ENCODE measurements at regions not wholly inside any gene's neighbourhood (a gene's known extent, or its start where the extent isn't known, plus 50 kb on each side); places are given as distances from the start of the nearest gene placed in this dataset.
"Not testable (repeated sequence)": the region's sequence is repeated elsewhere in the genome, so short reads cannot be mapped to it uniquely, and the experiment has no call there.

DNA sequence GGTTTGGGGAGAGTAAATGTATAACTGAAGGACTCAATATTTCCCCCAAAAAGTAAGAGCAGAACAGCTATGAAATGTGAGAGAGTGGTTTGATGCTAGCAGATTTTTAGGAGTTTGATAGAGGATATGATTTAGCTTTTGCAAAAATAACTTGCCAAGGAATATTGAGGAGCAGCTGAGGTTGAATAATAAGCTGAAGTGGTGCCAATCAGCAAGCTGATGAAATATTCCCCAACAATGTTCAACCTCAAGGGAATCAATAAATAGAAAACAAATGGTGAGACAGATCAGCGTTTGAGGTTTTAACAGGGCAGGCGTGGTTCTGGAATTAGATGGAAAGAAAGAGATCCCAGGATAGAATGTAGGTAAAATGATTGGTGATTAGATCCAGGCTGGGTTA, 413.4 kb upstream of the ADAMTS5 start:
- DNase-seq, result no peak

DNA sequence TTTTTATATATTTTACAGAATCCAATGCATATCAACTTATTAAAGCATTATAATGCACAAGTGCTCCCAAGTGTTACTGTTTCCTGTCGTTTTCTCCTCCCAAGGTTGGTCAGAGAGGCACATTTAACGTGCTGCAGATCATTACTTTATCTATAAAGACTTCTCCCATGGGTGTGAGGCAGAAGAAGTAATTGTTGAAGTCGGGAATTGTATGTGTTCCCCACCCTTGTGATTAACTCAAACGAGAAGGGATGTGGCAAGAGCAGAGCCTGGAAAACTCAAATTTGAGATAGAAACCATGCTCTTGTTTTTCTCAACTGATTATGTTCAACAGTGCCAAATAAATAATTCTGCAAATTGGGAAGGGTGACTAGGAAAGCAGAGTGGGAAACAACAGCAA, 412.5 kb upstream of the ADAMTS5 start:
- no peak for DNase-seq

DNA sequence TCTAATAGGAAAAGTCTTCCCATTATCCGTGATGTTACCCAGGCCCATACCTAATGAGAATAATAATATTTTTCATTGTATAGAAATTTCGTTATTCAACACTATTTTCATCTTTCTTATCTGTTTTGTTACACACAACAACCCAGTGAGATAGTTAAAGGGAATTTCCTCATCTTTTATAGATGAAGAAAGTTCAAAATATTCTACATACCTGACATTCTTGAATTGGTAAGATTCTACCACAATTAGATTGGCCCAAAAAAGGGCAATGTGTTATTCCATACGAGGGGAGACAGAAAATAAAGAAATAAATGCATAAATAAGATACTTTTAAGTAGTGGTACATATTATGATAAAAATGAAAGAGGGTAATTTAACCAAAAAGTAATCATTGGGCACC, 405.5 kb upstream of the ADAMTS5 start:
- DNase-seq, result no peak

DNA sequence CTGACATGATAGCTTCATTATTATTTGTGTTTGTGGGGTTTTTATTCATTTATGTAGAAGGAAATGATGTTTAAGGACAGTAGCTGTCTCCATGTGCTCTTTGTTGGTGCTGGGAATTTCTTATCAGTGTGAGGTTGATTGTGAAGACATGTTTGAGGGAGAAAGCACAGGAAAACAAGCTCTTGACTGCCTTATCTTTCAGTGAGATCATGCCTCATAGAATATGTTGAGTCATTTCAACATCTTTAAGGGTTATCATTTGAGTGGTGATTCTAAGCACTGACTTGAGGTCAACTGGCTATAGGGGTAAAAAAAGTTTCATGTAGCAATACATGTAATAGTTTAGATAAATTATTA, 405.1 kb upstream of the ADAMTS5 start:
- DNase-seq, result no peak

DNA sequence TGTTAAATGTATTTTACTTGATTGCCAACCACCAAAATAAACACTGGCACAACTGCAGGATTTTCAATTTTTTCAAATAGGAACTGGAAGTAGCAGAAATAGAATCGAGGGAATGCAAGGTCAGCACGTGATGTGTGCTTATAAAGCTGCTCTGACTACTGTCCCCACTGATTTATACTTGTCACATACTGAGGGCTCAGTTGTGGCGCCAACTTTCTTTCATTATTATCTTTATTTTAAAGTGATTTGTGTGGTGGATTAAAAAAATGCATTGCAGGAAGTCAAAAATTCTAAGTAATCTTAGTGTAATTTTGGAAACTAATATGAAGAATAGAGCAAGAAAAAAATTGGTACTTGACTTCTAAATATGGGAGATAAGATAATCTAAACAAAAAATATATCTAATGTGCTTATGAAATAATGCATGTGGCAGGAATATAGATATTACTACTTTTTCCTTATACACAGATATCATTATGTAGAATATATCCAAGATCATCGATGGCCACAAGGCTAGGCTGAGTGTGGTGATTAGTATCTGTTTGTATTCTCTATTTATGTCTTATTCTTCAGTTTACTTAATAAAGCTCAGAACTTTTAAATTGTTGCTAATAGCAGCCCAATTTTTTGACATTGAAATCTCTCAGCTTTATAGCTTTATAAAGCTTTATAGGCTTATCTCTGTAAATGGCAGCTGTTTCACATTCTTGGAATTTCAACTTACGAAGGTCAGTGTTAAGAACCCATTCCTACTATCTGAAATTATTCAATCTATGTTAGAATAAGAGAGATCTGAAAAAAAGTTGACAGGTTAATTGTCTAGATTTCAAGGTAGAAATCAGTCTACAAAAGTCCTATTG, 404.5 kb upstream of the ADAMTS5 start:
- no peak for DNase-seq

DNA sequence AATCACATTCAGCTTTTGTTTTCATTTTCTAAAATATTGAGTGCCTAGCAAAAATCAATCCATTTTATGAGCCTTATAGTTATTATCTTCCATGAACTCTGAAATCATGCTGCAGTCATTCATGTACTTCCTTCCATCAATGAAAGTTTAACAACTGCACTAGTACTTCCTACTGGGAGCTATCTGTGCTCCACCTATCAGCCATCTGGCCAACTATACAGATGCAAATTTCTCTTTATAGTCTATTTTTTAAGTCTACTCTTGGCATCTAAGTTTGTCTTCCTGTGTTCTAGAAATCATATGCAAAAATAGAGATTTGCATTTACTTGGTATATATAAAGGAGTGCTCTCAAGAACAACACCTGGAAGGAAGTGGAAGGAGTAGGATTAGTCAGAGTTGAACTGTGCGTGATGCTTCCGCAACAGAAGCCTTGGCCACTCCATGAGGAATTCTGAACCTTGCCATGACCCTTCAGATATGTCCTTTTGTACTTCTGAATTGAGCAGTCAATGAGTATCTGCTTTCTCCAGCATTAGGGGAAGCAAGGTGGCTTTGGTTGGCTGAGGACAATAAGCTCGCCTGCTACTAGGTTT, 403.2 kb upstream of the ADAMTS5 start:
- no peak for DNase-seq

DNA sequence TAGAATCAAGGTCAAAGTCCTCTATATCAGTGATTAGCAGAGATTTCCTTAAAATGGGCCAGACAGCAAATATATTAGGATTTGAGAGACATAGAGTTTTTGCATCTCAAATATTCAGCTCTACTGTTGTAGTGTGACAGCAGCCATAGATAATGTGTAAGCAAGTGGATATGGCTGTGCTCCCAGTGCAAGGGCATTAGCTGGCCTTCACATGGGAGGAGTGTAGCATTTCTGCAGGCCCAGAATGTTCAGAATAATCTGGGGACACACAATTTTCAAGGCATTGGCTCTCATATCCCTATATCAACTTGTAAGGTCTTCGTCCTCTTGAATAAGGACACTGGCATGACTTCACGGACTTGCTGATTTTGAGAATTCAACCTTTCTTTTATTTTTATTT, 402.3 kb upstream of the ADAMTS5 start:
- no peak for DNase-seq

DNA sequence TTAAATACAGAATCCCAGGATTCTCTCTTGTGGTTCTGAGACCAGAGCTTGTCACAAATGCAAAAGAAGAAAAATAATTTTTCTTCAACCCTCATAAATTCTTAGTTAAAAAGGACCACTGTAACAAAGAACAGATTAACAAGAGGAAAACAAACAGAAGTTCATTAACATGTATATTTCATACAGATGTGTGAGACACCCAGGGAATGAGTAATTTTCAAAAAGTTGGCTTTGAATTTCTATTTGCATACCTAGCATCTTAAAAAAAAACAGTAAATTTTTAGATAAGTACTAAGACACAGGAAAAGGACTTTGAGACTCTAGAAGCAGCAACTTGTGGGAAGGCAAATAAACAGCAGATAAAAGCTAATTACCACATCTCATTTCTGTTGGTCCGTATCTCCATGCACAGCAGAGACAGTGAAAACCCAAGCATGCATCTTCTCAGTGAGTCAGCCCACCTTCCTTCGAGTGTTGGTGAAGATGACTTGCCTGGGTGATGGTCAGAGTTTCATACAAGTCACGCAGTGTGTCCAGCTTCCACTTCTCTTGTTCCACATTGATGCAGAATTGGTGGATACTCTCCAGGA, 399.9 kb upstream of the ADAMTS5 start:
- DNase-seq, result no peak

DNA sequence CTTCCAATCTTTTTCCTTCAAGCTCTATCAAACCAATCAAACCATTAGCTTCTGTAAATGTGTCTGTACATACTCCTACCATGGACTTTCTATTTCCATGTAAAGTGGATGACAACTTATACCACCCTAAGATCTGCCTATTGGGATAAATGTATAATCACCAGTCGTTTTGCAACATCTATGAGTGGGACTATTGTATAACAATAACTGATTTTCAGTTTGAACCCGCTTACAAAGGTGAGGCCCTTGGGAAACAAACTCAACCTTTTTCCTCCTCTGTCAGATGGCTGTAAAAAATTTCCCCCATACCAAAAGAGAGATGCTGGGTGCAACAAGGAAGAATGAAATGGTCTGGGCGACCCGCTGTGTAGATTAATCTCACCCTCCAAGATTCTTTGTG, 399.1 kb upstream of the ADAMTS5 start:
- no peak for DNase-seq

DNA sequence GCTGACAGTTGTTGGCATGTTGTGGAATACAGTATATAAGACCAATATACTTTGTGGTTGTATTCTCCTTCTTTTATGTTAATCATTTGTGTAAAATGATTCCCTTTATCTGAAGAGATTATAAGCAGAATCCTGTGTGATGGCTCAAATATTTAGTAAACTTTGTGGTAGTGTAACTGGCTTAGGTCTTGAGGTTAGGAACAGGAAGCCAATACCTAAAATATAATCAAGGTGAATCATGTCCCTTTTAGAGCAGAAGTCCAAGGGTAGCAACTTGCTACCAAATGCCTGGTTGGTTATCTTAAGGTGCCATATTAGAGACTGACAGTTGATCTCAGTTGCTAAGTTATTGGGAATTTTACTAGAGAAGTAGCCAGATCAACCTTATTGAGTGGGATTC, 398.5 kb upstream of the ADAMTS5 start:
- DNase-seq, result no peak

DNA sequence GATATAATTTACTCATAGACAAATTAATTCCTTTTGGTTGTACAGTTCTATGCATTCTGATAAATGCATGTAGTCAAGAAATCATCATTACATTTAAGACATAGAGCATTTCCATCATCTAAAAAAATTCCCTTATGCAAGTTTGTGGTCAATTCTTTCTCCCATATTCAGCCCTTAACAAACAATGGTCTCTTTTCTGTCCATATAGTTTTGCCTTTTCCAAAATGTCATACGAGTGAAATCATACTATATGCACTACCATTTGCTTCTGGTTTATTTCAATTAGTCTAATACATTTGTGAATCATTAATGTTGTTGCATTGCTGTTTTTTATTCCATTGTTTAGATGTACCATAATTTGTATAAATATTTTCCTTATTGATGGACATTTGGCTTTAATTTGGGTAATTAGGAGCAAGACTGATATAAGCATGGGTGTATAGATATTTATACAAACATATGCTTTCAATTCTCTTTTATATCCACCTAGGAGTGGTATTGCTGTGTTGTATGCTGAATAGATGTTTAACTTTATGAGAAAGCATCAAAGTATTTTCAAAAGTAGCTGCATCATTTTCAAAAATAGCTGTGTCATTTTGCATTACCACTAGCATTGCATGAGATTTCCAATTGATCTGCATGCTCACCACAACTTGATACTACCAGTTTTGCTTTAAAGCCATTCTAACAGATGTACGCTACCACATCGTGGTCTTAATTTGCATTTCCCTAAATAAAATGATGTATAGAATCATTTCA, 397.0 kb upstream of the ADAMTS5 start:
- no peak for DNase-seq

DNA sequence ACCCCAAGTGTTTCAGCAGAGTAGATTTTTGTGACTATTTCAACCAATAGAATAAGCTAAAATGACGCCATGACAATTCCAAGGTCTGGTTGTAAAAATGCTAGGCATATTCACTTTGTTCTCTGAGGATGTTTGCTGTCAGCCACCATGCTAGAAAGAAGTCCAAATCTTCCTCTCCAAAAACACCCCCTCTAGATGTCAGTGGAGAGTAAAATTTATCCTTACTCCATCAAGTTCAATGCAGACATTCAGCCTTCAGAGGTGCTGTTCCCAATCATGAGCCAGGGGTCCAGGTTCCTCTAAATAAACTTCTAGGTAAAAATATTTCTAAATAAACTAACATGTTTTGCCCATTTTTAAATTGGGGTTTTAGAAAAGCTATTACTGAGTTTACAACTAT, 395.4 kb upstream of the ADAMTS5 start:
- DNase-seq, result no peak

DNA sequence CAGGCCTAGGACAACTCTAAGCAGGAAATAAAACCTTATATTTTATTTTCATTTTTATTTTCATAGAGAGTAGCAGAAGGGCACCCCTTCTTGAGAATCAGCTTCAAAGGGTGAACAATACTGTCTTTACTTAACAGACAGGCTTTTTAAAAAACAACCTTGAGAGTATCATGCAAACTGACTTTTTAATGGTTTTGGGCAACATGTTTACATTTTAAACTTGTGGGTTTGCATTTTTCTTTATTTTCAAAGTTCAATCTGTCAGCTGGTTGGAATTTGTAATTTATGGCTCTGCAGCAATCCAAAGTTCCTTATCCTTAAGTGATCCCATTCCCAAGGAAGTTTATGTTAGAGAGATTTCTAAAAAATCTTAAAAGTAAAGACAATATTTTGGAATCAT, 392.3 kb upstream of the ADAMTS5 start:
- no peak for DNase-seq

DNA sequence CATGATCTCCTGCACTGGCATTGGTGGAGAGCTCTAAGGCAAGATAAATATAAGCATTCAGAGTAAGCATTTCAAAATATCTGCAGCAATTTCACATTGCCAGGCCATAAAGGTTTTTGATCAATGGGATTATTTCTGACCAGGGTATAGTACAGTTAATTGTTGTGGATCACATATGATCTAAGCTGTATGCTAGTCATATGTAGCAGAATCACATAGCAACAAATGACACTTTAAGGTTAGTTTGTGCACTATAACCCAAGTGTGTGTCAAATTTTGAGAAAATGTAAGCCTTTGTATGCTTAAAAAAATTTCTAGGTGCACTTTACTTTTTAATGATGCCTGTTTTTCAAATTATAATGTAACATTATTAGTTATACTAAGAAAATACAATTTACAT, 386.0 kb upstream of the ADAMTS5 start:
- DNase-seq, result no peak

DNA sequence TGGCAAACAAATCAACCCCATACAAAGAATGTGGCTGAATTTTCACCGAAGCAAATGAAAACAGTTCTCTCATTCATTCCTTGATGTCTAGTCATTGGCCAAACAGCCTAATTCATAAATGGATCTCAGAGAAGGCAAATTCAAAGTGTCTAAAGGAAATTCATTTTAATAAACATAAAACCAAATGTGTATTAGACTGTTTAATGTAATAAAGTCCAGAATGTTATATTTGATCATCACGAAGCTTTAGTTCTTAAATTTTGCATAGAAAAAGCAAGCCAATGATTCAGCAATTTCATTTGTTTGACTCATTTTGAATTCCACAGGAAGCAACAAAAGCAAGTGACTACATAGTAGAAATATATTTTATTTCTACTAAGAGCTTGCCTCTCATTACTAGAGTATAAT, 379.2 kb upstream of the ADAMTS5 start:
- DNase-seq, result no peak

DNA sequence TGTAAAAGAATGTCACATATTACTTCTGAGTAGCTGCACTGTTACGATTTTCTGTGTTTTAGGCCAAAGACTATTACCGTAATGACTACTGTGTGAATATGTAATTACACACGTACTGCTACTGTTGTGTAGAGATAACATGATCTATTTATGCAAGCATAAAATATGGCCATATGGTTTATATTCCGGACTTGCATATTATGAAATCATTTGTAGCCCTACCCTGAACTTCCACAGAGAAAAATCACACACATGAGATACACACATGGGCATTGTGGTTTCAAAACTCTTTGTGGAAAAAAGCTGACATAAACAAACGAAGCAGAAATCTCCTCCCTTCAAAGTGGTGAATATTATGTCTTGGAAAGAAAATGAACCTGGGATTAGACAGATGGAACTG, 373.0 kb upstream of the ADAMTS5 start:
- DNase-seq, result no peak

DNA sequence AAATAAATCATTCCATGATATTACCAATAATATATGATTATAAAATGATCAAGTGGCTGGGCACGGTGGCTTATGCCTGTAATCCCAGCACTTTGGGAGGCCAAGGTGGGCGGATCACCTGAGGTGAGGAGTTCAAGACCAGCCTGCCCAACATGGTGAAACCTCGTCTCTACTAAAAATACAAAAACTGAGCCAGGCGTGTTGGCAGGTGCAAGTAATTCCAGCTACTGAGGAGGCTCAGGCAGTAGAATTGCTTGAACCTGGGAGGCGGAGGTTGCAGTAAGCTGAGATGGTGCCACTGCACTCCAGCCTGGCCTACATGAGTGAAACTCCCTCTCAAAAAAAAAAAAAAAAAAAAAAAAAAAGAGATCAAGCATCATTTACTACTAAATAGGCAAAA, 371.1 kb upstream of the ADAMTS5 start:
- DNase-seq, result not testable (repeated sequence)

DNA sequence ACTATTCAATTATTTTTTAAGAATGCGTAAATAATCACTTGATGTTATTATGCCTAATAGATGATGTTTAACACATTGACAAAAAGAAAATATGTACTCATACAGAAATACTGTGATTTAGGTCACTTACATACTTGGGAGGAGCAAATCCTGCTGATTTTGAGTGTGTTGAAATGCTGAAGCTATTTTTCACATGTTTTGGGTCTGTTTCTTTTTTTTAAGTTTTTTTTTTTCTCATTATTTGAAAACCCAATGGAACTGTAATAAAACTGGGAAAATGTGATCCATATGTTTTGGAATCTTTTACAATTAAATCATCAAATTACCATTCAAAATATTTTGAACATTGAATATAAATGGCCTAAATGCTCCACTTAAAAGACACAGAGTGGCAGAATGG, 366.2 kb upstream of the ADAMTS5 start:
- no peak for DNase-seq

DNA sequence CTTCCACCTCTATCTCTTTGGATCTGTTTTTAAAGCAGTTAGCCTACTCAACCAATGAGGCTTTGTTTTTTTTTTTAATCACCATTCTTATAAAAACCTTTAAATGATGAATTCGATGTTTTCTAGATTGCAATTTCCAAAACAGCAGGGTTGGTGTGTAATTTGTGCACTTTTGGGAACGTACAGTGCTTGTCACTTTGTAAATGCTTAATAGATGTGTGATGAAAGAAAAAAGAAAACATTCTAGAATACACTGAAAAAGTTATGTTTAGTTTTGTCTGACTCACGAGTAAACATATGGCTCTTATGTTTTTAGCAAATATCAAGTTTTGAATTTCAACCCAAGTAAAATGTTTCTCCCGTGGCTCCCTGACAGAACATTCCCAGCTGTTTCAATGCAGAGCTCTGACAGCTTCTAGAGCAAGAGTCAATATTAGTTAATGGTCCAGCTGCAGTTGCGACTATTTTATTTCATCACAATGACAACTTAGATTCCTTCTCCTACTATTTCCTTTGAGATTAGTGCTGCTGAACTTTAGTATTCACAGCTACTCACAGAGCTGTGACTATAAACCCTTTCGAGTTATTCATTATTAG, 362.5 kb upstream of the ADAMTS5 start:
- DNase-seq, result no peak

DNA sequence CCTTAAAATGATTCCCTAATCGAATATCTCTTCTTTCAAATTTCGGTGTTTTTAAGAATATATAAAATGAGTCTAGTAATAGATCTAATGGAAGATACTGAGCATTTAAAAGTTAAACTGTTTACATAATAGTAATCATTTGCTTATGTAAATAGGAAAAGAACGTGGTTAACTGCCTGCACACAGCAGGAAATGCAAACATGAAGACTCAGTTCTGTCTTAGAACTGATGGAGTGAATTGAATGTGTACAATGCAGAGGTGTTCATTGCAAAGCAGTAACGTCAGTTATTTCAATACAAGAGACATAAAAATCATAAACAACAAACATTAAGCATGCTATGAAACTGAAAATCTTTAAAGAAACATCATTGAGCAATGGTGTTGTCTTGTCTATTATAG, 359.4 kb upstream of the ADAMTS5 start:
- DNase-seq, result no peak

DNA sequence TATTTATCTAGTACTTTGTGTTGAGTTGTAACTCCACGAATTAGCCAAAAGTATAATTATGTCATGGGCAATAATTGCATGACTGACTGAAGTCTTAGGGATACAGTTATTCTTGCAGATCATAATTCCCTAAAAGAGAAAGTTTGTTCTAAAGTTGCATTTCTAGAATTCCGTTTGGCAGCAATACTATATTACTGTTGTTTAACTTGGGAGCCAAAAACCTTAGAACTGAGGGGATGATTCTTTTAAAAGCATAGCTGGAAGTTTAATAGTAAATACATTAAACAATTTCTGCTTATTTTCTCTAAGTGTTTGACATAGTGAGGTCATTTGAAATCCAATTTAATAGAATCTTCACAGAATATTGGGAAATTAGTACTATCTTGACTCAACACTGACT, 356.4 kb upstream of the ADAMTS5 start:
- DNase-seq, result no peak

DNA sequence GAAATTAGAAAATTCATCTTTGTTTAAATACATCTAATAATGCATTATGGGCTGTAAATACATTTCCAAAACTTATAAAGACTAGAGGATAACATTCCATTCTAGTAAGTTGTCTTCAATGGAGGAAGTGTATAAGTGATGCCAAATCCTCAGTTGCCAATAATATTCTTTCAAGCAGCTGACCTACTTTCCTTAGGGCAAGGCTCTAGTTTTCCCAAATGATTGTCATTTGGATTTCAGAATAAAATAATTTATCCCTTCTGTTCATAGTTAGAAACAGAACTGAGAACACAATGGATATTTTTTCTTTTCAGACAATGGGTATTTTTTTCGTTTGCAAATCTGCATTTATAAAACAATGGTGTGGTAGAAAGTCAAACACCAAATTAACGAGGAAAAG, 354.9 kb upstream of the ADAMTS5 start:
- no peak for DNase-seq

DNA sequence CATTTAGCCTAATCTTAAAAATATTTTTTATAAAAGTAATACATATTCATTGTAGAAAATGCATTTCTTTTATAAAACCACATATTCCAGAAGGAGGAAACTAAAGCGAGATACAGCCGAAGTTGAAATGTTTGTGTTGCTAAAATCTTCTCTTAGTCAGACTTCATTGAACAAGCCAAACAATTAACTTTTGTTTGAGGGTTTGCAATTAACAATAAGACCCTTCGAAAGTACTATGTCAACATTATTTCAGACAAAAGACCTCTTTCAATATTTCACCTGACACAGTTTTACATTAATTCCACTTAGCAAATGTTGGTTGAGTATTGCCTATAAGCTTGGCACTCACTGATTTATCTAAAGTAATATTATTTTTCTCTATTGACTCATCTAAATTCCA, 354.0 kb upstream of the ADAMTS5 start:
- no peak for DNase-seq

Measured in KG1 (cell line).